Stomach (tissue), 8 donors: ENCODE measurements at regions not wholly inside any gene's neighbourhood (a gene's known extent, or its start where the extent isn't known, plus 50 kb on each side); places are given as distances from the start of the nearest gene placed in this dataset.

ENCODE experiments used
- DNase-seq, 2 donors: peaks; one replicate each; pipeline versions ENCODE4 v3.0.0 to v3.0.0-alpha.2; 2013 to 2019
- H3K27ac ChIP-seq, 5 donors: fragments of 200-600 bp in 4 of 5; sonication (generic) in 4 of 5; one replicate each; pipeline ENCODE4 v1.5.1; 2013 to 2019; ENCODE audit warnings: mild to moderate bottlenecking in 1 of 5, moderate library complexity in 1 of 5
- H3K27me3 ChIP-seq, 3 donors: fragments of 200-600 bp; sonication (generic); one replicate each; pipeline ENCODE4 v1.5.1; 2017 to 2019; ENCODE audit warnings: mixed run types in 1 of 3
- H3K36me3 ChIP-seq, 4 donors: fragments of 200-600 bp; sonication (generic); 1 replicate in 3 of 4; 2 replicates in 1 of 4; pipeline ENCODE4 v1.5.1; 2016 to 2019
- H3K4me1 ChIP-seq, 4 donors: fragments of 200-600 bp; sonication (generic); one replicate each; pipeline ENCODE4 v1.5.1; 2016 to 2019
- H3K4me3 ChIP-seq, 4 donors: fragments of 200-600 bp; sonication (generic) in 3 of 4; one replicate each; pipeline ENCODE4 v1.5.1; 2016 to 2019; ENCODE audit warnings: mild to moderate bottlenecking in 1 of 4
- H3K9me3 ChIP-seq, 4 donors: fragments of 200-600 bp; sonication (generic); one replicate each; pipeline ENCODE4 v1.5.1; 2016 to 2019
- EP300 ChIP-seq: sonication (generic); formaldehyde crosslinking; IDR thresholded peaks from one replicate; pipeline ENCODE4 v1.6.1; 2017; ENCODE audit warnings: antibody characterized with exemption
- POLR2A ChIP-seq, 4 donors: fragments of 450-650 bp; IDR thresholded peaks; one replicate each; pipeline ENCODE4 v1.6.1; 2016; ENCODE audit warnings: antibody characterized with exemption in 4 of 4, control low read depth in 2 of 4, mild to moderate bottlenecking in 1 of 4, moderate library complexity in 1 of 4
- POLR2AphosphoS5 ChIP-seq, 3 donors: sonication (generic); formaldehyde crosslinking; IDR thresholded peaks; one replicate each; pipeline ENCODE4 v1.6.1; 2016; ENCODE audit warnings: antibody characterized with exemption in 3 of 3
- WGBS, 5 donors: extraction: QIAGEN DNeasy Blood & Tissue Kit in 3 of 5; methylation state at CpG; one replicate each; pipeline versions ENCODE4 v1.1.5 to v1.1.7; 2013 to 2018; 5-methylcytosine and 5-hydroxymethylcytosine counted together
- intact Hi-C: fragments of 100-400 bp; cut with DNase I; formaldehyde crosslinking; loops from one replicate; pipeline ENCODE4 v1.15.1; 2023; ENCODE audit warnings: low total_unique reads
- TF ChIP-seq, protein P1 (sequence below), 7 experiments: fragments of 450-650 bp in 4 of 7; fragments of 200-600 bp in 3 of 7; sonication (generic) in 3 of 7; IDR thresholded peaks; one replicate each; pipeline ENCODE4 v1.5.1; 2016 to 2019; ENCODE audit warnings: antibody characterized with exemption in 7 of 7, control low read depth in 2 of 7, mild to moderate bottlenecking in 1 of 7
- donor health status: healthy with polysubstance abuse.
- donor health status: Bipolar disorder and iron deficiency.
- donor health status: healthy.

DNA sequence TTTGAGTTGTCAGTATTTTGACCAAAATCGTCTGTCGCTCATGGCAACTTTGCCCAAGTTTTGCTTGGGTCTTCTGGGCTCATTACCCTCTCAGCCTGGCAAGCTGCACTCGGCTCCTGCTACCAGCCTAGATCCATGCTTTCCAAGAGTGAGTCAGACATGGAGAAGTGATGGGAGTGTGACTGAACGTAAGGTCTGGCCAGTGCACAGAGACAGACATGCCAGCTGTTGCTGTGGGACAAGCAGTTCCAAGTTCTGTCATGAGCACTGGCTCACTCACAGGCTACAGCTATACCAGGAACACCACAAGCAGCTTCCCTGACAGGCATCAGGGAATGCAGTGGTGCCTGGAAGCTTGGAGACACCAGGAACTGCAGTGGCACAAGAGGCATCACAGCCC, 338.9 kb downstream of the KDM5D start:
- intact Hi-C loops, result no loop called here
- H3K36me3 ChIP-seq, result no peaks in the 10 kb centered on the region
- WGBS, 5 donors, result 75 to 85% (median 79%) methylated on average over 4 of the region's 4 CpGs; no CpG with 5 or more reads in 2 of the 5 donors

DNA sequence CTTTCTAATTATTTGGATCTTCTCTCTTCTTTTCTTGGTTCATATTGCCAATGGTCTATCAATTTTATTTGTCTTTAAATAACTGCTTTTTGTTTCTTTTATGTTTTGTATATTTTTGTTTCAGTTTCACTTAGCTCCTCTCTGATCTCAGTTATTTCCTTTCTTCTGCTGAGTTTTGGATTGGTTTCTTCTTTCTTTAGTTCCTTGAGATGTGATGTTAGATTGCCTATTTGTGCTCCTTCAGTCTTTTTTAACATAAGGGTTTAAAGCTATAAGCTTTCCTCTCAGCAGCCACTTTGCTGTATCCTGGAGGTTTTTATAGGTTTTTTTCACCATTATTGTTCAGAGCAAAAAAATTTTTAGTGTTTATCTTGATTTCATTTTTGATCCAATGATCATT, 351.6 kb downstream of the KDM5D start:
- H3K27ac ChIP-seq, result no peak overlapping the region
- no peaks in the 10 kb centered on the region for H3K9me3 ChIP-seq
- intact Hi-C loops, result no loop called here
- H3K4me3 ChIP-seq, result no peak overlapping the region
- TF ChIP-seq EP300 (no peak), POLR2A (IDR thresholded peaks at IDR 0.05) (no peak), POLR2AphosphoS5 (IDR thresholded peaks at IDR 0.05) (no peak)
- TF ChIP-seq, protein P1, sequence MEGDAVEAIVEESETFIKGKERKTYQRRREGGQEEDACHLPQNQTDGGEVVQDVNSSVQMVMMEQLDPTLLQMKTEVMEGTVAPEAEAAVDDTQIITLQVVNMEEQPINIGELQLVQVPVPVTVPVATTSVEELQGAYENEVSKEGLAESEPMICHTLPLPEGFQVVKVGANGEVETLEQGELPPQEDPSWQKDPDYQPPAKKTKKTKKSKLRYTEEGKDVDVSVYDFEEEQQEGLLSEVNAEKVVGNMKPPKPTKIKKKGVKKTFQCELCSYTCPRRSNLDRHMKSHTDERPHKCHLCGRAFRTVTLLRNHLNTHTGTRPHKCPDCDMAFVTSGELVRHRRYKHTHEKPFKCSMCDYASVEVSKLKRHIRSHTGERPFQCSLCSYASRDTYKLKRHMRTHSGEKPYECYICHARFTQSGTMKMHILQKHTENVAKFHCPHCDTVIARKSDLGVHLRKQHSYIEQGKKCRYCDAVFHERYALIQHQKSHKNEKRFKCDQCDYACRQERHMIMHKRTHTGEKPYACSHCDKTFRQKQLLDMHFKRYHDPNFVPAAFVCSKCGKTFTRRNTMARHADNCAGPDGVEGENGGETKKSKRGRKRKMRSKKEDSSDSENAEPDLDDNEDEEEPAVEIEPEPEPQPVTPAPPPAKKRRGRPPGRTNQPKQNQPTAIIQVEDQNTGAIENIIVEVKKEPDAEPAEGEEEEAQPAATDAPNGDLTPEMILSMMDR (IDR thresholded peaks at IDR 0.05), result no peak
- H3K4me1 ChIP-seq, result no peaks in the 10 kb centered on the region
- no peaks in the 10 kb centered on the region for H3K36me3 ChIP-seq
- no peak for DNase-seq
- H3K27me3 ChIP-seq, result no peaks in the 10 kb centered on the region

More for the DNA sequence above, 338.9 kb downstream of the KDM5D start:
- Histone ChIP-seq H3K4me3 (no peak overlapping the region), H3K27me3 (no peaks in the 10 kb centered on the region), H3K4me1 (no peaks in the 10 kb centered on the region), H3K27ac (no peak overlapping the region), H3K9me3 (no peaks in the 10 kb centered on the region)
- no peak for DNase-seq
- TF ChIP-seq, protein P1 (IDR thresholded peaks at IDR 0.05), result no peak
- TF ChIP-seq POLR2AphosphoS5 (IDR thresholded peaks at IDR 0.05) (no peak), POLR2A (IDR thresholded peaks at IDR 0.05) (no peak), EP300 (no peak)

DNA sequence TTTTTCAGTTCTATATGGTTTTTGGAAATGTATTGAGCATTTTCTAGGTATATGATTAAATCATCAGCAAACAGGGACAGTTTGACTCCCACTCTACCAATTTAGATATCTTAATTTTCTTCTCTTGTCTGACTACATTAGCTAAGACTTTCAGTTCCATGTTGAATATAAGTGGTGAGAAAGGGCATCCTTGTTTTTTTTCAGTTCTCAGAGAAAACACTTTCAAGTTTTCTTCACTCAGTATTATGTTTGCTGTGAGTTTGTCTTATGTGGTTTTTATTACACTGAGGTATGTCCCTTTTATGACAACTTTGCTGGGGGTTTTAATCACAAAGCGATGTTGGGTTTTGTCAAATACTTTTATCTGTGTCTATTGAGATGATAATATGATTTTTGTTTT, 352.6 kb downstream of the KDM5D start:
- TF ChIP-seq POLR2A (IDR thresholded peaks at IDR 0.05), result no peak
- intact Hi-C loops, result no loop called here
- Histone ChIP-seq H3K36me3 (no peaks in the 10 kb centered on the region), H3K4me3 (no peak overlapping the region), H3K4me1 (no peaks in the 10 kb centered on the region), H3K27me3 (no peaks in the 10 kb centered on the region), H3K9me3 (no peaks in the 10 kb centered on the region), H3K27ac (no peak overlapping the region)
- DNase-seq, result no peak
- WGBS, 5 donors, result 88 to 95% (median 92%) methylated on average over 1 of the region's 1 CpG; no CpG with 5 or more reads in 2 of the 5 donors

DNA sequence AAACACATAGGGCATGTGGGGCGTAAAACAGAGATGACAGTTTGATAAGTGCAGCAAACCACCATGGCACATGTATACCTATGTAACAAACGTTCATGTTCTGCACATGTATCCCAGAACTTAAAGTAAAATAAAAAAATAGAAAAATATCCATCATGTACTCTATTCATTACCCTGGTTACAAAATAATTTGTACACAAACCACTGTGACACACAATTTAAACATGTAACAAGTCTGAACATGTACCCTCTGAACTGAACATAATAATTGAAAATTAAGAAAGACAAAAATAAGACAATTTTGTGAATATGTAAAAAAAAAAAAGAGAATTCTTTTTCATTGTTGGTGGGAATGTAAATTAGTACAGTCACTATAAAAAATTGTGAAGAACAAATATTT, 379.2 kb downstream of the KDM5D start:
- no peak for TF ChIP-seq EP300
- TF ChIP-seq, protein P1 (IDR thresholded peaks at IDR 0.05), result no peak
- no peak for TF ChIP-seq POLR2A (IDR thresholded peaks at IDR 0.05)
- no peak for TF ChIP-seq POLR2AphosphoS5 (IDR thresholded peaks at IDR 0.05)
- intact Hi-C loops, result no loop called here
- H3K9me3 ChIP-seq, result no peaks in the 10 kb centered on the region
- no peak overlapping the region for H3K4me3 ChIP-seq
- H3K36me3 ChIP-seq, result no peaks in the 10 kb centered on the region
- 60 to 84% (median 77%) methylated on average over 2 of the region's 2 CpGs; no CpG with 5 or more reads in 2 of the 5 donors for WGBS, 5 donors
- H3K27ac ChIP-seq, result no peak overlapping the region
- H3K27me3 ChIP-seq, result no peaks in the 10 kb centered on the region
- H3K4me1 ChIP-seq, result no peaks in the 10 kb centered on the region
- no peak for DNase-seq

DNA sequence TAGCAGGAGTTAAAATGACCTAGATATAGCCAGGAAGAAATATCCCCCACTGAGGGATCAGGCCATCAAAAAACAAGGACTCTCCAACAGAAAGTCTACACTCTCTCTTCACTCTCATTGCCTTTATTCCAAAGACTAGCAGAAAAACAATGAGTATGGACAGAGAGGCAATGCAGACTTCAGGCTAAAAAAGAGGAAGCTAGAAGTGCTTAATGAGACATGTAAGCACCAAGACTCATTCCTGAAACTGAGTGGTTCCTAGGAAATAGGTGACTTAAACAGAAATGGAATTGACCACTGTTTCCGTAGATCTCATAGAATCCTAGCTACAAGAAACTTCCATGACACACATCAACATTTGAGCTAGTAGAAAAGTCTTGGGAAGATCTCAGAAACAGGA, 387.3 kb downstream of the KDM5D start:
- H3K36me3 ChIP-seq, result no peaks in the 10 kb centered on the region
- no peak overlapping the region for H3K4me3 ChIP-seq
- TF ChIP-seq EP300, result no peak
- no peak for DNase-seq
- no peaks in the 10 kb centered on the region for H3K27me3 ChIP-seq
- H3K27ac ChIP-seq, result no peak overlapping the region
- H3K9me3 ChIP-seq, result no peaks in the 10 kb centered on the region
- intact Hi-C loops, result no loop called here
- WGBS, 5 donors, result 85 to 100% (median 94%) methylated on average over 1 of the region's 1 CpG; no CpG with 5 or more reads in 2 of the 5 donors
- H3K4me1 ChIP-seq, result no peaks in the 10 kb centered on the region
